OCI-LY1 (cell line): ENCODE measurements at regions not wholly inside any gene's neighbourhood (a gene's known extent, or its start where the extent isn't known, plus 50 kb on each side); places are given as distances from the start of the nearest gene placed in this dataset.

Experiments used
- H2AFZ ChIP-seq: fragments of 200-600 bp; sonication (generic), shearing (Covaris generic); 2 replicates; pipeline ENCODE4 v1.6.0; 2014; ENCODE audit warnings: antibody characterized with exemption, mild to moderate bottlenecking, low read length
- H3F3A ChIP-seq: fragments of 200-600 bp; sonication (generic), shearing (Covaris generic); 2 replicates; pipeline ENCODE4 v1.6.0; 2014; ENCODE audit warnings: mild to moderate bottlenecking, antibody characterized with exemption, low read length, moderate library complexity; ENCODE audit not compliant: insufficient read depth
- H3K27ac ChIP-seq: fragments of 200-600 bp; sonication (generic); 2 replicates; pipeline ENCODE4 v1.5.1; 2014; ENCODE audit warnings: low read length, mixed run types, mild to moderate bottlenecking, low read depth; ENCODE audit not compliant: poor library complexity, severe bottlenecking
- H3K27me3 ChIP-seq: fragments of 200-600 bp; sonication (generic); 2 replicates; pipeline ENCODE4 v1.6.0; 2014; ENCODE audit warnings: antibody characterized with exemption, mild to moderate bottlenecking, low read length, moderate library complexity; ENCODE audit not compliant: insufficient read depth
- H3K36me3 ChIP-seq: fragments of 200-600 bp; sonication (generic); 2 replicates; pipeline ENCODE4 v1.6.1; 2014; ENCODE audit warnings: mild to moderate bottlenecking, antibody characterized with exemption, low read length, moderate library complexity, mixed read lengths; ENCODE audit not compliant: insufficient read depth
- H3K4me1 ChIP-seq: fragments of 200-600 bp; sonication (generic); 2 replicates; pipeline ENCODE4 v1.5.1; 2014; ENCODE audit warnings: mild to moderate bottlenecking, low read length, moderate library complexity; ENCODE audit not compliant: insufficient read depth, severe bottlenecking
- H3K4me2 ChIP-seq: fragments of 200-600 bp; sonication (generic), shearing (Covaris generic); 2 replicates; pipeline ENCODE4 v1.6.1; 2014; ENCODE audit warnings: low read length
- H3K4me3 ChIP-seq: fragments of 200-600 bp; sonication (generic); 2 replicates; pipeline ENCODE4 v1.5.1; 2014; ENCODE audit warnings: low read length, low read depth, mild to moderate bottlenecking, mixed read lengths; ENCODE audit not compliant: poor library complexity, severe bottlenecking
- H3K79me2 ChIP-seq: fragments of 200-600 bp; shearing (Covaris generic); 2 replicates; pipeline ENCODE4 v1.6.1; 2016; ENCODE audit warnings: mixed run types, low read length, mixed read lengths; ENCODE audit not compliant: insufficient read depth
- H3K9ac ChIP-seq: fragments of 200-600 bp; sonication (generic), shearing (Covaris generic); 2 replicates; pipeline ENCODE4 v1.6.1; 2014; ENCODE audit warnings: mild to moderate bottlenecking, low read length, mixed read lengths
- H3K9me2 ChIP-seq: fragments of 200-600 bp; sonication (generic), shearing (Covaris generic); 2 replicates; pipeline ENCODE4 v1.6.1; 2014; ENCODE audit warnings: low read depth, mild to moderate bottlenecking, low read length, mixed read lengths
- H3K9me3 ChIP-seq: fragments of 200-600 bp; shearing (Covaris generic); 2 replicates; pipeline ENCODE4 v1.6.1; 2014; ENCODE audit warnings: low read length, mixed read lengths
- H4K20me1 ChIP-seq: fragments of 200-600 bp; sonication (generic), shearing (Covaris generic); 2 replicates; pipeline ENCODE4 v1.6.0; 2016; ENCODE audit warnings: mild to moderate bottlenecking, low read length; ENCODE audit not compliant: insufficient read depth
- EZH2 ChIP-seq: fragments of 200-600 bp; sonication (generic), shearing (Covaris generic); IDR thresholded peaks from 2 replicates; pipeline ENCODE4 v1.8.0; 2017; ENCODE audit warnings: borderline replicate concordance, mixed run types, mild to moderate bottlenecking, antibody characterized with exemption, low read length, moderate library complexity, mixed read lengths
- TF ChIP-seq, protein P1 (sequence below): fragments of 200-600 bp; sonication (generic), shearing (Covaris generic); IDR thresholded peaks from 2 replicates; pipeline ENCODE4 v1.5.1; 2017; ENCODE audit warnings: mild to moderate bottlenecking, antibody characterized with exemption, low read length, moderate library complexity, mixed read lengths

DNA sequence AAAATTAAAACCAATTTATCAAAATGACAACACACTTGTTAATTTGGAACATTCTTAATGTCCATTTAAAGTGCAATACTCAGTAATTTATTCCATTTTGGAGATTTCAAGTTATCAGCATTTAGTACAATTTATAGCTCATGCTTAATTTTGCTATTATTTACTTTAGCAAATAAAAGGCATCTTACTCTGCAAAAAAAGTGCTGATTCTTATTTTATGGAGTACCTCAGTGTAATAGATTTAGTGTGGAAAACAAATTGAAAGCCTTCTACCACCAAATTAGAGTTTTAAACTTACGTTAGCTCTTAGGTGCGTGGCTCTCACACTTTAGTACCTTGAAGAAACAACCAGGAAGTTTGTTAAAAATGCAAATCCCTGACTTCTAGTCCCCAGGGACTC is 208.4 kb upstream of the NRIP1 start:
- no peaks in the 10 kb centered on the region for H3K27me3 ChIP-seq
- H3K9me2 ChIP-seq: no peaks in the 10 kb centered on the region
- H3K27ac ChIP-seq: no peak overlapping the region
- H3K4me3 ChIP-seq: no peak overlapping the region
- H3K79me2 ChIP-seq: no peaks in the 10 kb centered on the region
- H3K4me2 ChIP-seq: no peak overlapping the region
- H3K9ac ChIP-seq: no peak overlapping the region
- H3K4me1 ChIP-seq: no peaks in the 10 kb centered on the region
- no peaks in the 10 kb centered on the region for H3K9me3 ChIP-seq
- H2AFZ ChIP-seq: no peak overlapping the region
- H3F3A ChIP-seq: no peaks in the 10 kb centered on the region
- H3K36me3 ChIP-seq: no peaks in the 10 kb centered on the region
- no peak for TF ChIP-seq EZH2
- TF ChIP-seq, protein P1, sequence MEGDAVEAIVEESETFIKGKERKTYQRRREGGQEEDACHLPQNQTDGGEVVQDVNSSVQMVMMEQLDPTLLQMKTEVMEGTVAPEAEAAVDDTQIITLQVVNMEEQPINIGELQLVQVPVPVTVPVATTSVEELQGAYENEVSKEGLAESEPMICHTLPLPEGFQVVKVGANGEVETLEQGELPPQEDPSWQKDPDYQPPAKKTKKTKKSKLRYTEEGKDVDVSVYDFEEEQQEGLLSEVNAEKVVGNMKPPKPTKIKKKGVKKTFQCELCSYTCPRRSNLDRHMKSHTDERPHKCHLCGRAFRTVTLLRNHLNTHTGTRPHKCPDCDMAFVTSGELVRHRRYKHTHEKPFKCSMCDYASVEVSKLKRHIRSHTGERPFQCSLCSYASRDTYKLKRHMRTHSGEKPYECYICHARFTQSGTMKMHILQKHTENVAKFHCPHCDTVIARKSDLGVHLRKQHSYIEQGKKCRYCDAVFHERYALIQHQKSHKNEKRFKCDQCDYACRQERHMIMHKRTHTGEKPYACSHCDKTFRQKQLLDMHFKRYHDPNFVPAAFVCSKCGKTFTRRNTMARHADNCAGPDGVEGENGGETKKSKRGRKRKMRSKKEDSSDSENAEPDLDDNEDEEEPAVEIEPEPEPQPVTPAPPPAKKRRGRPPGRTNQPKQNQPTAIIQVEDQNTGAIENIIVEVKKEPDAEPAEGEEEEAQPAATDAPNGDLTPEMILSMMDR: no peak
- H4K20me1 ChIP-seq: no peaks in the 10 kb centered on the region

DNA sequence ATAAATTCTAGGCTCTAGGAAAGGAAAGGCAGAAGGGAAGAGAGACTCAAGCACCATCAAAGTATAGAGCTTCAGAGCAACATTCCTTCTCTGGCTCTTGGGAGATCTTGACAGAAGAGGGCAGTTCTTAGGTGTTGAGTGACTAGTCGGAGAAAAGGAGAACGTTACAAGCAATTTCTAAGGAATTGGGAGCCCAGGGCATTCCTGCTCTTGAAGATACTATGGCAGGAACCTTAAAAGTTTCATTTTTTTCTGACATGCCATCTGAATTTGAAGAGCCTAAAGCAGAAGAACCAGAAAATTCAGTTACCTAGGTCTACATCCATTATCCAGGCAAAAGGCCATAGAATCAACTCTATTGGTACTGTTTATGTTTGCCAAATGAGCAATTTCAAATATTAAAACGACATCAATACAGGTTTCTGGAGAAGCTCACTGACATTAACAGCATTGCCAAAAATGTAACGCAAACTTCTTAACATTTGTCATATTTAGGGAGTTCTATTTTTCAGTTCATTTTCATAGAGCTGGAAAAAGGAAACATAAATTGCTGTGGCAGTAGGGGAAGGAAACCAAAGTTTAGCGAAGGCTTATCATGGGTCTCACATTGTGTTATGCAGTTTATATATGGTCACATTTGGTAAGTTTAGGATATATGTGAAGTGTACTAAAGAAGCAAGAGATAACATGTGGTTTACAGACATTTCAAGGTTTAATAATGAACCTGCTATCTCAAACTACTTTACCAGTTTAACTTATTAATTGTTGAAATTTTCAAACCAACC is 210.1 kb upstream of the NRIP1 start:
- no peak overlapping the region for H3K4me3 ChIP-seq
- no peaks in the 10 kb centered on the region for H3K9me2 ChIP-seq
- H3K36me3 ChIP-seq: no peaks in the 10 kb centered on the region
- no peaks in the 10 kb centered on the region for H4K20me1 ChIP-seq
- H3K4me1 ChIP-seq: no peaks in the 10 kb centered on the region
- no peaks in the 10 kb centered on the region for H3K27me3 ChIP-seq
- H2AFZ ChIP-seq: no peak overlapping the region
- H3K27ac ChIP-seq: no peak overlapping the region
- no peaks in the 10 kb centered on the region for H3K79me2 ChIP-seq
- TF ChIP-seq, protein P1: no peak
- no peak for TF ChIP-seq EZH2
- no peaks in the 10 kb centered on the region for H3K9me3 ChIP-seq
- H3K9ac ChIP-seq: no peak overlapping the region
- H3F3A ChIP-seq: no peaks in the 10 kb centered on the region
- H3K4me2 ChIP-seq: no peak overlapping the region

DNA sequence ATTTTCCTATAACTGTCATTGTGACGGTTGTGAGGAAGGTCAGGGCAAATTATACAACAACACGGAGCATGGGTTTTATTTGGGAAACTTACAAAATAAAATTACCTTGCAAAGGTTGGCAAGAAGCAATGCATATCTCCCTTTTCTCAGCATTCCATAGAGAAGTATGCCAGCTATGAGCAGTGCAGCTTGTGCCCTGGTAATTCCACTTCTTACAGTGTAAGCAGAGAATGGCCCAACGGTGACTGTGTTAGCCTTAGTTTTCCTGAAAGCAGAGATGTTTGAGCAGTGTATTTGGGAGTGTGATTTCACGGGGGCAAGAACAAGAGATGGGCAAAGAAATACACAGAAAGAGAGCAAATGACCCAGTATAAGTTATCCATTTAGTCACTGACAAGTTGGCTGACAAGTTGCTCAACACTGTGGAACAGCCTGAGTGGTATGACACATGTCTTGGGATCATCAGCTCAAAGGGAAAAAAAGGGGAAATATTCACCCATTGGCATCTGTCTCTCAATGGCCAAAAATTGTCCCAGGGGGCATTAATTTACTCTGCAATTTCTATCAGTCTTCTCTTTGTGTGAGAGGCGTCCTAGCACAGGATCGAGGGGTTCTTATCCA is 210.9 kb upstream of the NRIP1 start:
- no peaks in the 10 kb centered on the region for H3K79me2 ChIP-seq
- no peaks in the 10 kb centered on the region for H3K4me1 ChIP-seq
- no peaks in the 10 kb centered on the region for H3K9me2 ChIP-seq
- H2AFZ ChIP-seq: no peak overlapping the region
- no peaks in the 10 kb centered on the region for H3K9me3 ChIP-seq
- no peak overlapping the region for H3K27ac ChIP-seq
- H3F3A ChIP-seq: no peaks in the 10 kb centered on the region
- H3K4me2 ChIP-seq: no peak overlapping the region
- H4K20me1 ChIP-seq: no peaks in the 10 kb centered on the region
- H3K4me3 ChIP-seq: no peak overlapping the region
- TF ChIP-seq, protein P1: no peak
- TF ChIP-seq EZH2: no peak
- no peaks in the 10 kb centered on the region for H3K36me3 ChIP-seq
- no peaks in the 10 kb centered on the region for H3K27me3 ChIP-seq
- no peak overlapping the region for H3K9ac ChIP-seq
